Tongue (tissue), 1 donor: ENCODE measurements at regions not wholly inside any gene's neighbourhood (a gene's known extent, or its start where the extent isn't known, plus 50 kb on each side); places are given as distances from the start of the nearest gene placed in this dataset.
A peak's percentile ranks its signal among the peaks of the same experiment; 100 is the strongest.
"Not testable (repeated sequence)": the region's sequence is repeated elsewhere in the genome, so short reads cannot be mapped to it uniquely, and the experiment has no call there.

ENCODE experiments used
- DNase-seq: peaks from one replicate; pipeline ENCODE4 v3.0.0-alpha.2; 2015

DNA sequence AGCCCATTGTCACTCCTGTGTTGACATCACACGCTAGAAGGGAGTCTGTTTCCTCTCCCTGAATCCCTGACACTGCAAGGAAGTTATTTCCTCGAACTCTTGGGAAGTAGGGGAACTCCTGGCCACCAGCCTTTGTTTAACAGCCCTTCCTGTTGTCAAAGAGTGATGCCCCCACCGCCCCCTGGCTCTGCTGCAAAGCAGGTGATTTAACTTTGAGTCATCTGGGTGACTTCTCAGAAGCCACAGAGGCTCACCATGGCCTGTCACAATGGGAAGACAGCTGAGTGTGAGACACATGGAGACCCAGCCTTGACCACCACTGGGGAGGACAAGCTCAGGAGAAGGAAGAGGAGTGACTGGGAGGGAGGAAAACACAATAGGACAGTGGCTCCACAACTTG lies 182.8 kb downstream of the PSMG1 start:
- DNase-seq = no peak

- DNase-seq = no peak
These were observed 184.1 kb downstream of the PSMG1 start for GRCh38 chr21:38999161-38999560.

DNA sequence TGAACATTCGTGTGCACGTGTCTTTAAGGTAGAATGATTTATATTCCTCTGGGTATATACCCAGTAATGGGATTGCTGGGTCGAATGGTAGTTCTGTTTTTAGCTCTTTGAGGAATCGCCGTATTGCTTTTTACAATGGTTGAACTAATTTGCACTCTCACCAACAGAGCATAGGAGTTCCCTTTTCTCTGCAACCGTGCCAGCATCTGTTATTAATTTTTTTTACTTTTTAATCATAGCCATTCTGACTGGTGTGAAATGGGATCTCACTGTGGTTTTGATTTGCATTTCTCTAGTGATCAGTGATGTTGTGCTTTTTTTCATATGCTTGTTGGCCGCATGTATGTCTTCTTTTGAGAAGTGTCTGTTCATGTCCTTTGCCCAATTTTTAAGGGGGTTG lies 185.0 kb downstream of the PSMG1 start:
- not testable (repeated sequence) for DNase-seq

GRCh38 chr21:38997843-38998175 lies 185.4 kb downstream of the PSMG1 start:
- not testable (repeated sequence) for DNase-seq

DNA sequence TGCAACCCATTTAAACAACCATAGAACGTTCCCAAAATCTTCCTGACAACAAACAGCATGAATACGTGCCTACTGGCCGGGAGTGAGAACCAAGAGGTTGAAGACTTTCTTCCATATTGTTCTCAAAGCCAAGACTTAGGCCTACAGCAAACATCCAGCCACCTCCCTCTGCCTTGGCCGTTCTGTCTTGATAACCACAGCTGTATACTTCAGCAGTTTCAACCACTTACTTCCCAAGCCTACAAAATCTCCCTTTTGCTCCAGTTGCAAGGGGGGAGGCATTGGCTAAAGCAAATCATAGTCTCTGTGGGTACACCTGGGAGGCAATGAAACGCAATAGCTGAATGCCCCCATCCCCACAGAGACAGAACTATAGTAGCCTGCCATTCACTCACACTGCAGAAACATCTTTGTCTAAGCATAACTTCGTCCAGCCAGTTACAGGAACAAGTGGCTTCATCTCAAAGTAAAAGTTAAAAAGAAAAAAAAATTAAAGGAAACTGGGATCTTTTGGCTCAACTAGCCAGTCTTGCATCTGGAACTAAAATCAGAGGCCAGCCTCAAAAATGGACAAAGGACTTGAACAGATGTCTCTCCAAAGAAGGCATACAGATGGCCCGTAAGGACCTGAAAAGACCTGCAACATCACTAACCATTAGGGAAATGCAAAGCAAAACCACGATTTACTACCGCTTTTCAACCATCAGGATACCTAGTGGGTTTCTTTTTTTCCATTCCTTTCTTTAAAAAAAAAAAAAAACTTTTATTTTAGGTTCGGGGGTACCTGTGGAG lies 186.0 kb downstream of the PSMG1 start:
- DNase-seq = no peak

- no peak for DNase-seq
These were observed 186.9 kb downstream of the PSMG1 start for GRCh38 chr21:38996355-38996754.

DNA sequence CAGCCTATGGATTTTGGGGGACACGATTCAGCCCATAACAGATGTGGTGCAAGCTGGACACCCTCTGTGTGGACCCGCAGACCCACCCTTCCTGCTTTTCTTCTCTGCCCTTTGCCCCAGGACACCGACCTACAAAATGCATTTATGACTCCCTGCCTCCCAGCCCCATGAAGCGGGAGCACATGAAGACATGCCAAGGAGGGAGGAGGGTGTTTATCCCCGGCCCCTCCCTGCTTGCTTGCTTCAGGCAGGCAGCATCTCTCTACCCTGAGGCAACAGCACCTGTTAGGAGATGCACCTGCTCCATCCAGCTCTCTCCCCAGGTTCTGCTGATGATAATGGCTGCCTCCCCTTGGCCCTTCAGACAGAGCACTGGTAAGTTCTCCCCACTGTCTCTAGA lies 187.5 kb downstream of the PSMG1 start:
- no peak for DNase-seq

- no peak for DNase-seq
These were observed 188.1 kb downstream of the PSMG1 start for GRCh38 chr21:38995071-38995669.

DNA sequence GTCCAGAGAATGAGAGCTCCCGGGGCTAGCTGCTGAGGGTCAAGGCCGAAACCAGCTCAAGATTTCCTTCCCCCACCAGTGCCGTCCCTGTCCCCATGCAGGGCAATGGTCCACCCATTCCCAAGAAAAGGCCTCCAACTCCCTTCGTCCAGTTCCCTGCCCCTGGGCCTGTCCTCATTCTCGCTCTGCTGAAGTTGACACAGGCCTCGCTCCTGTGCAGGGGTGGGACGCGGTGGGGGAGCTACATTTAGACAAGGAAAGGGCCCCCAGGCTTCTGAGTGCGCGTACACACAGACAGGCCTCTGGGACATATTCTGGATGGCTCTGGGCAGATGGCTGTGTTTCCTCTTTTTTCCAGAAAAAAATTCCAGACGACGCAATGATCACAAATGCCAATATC lies 188.3 kb downstream of the ETS2 start:
- no peak for DNase-seq

GRCh38 chr21:38993561-38993960 lies 187.8 kb downstream of the ETS2 start:
- DNase-seq = peak; percentile 91

GRCh38 chr21:38992737-38993136 lies 187.0 kb downstream of the ETS2 start:
- no peak for DNase-seq

GRCh38 chr21:38990424-38990794 lies 184.7 kb downstream of the ETS2 start:
- no peak for DNase-seq

DNA sequence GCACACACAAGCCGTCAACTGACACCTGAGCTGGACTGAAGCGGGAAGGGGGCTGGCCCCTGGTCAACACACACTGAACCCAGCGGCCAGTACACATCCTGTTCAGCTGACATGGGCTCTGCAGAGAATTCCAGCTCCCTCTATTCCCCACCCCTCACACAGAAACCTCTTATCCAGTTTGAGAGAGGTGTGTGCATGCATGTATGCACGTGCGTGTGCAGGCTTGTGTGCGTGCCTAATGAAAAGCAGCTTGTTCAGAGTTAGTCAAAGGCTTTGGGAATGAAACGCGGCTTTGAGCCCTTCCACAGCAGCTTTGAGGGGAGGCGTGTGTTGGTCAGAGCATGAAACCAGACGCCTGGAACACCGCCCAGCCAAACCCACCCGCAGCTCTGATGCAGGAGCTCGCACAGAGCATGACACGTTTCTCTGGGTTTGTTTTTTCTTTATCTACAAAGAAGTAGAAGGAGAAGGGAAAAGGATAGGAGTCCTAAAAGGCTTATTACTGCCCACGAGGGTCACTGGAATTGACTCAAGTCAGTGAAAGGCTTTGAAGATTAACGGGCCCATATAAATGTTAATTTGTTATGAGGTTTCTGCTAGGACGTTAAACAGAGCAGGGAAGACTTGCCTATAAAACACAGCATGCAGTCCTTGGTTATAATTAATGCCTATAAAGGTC lies 184.2 kb downstream of the ETS2 start:
- peak; percentile 96 for DNase-seq

DNA sequence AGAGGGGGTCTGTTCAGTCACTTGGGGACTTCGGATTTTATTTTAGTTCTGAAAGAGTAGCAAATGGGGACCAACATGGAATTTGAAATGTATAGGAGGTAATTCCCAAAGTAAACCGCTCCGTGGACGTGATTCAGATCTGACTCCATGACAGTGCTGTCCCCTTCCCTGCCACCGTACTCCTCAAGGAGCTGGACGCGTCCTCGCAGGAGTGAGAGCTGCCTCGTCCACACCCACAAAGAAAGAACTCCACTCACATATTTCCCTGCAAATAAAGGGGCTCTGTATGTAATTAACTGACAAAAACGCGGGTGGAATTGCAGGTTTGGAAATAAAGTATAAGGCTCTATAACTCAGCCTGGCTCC lies 183.6 kb downstream of the ETS2 start:
- no peak for DNase-seq

DNA sequence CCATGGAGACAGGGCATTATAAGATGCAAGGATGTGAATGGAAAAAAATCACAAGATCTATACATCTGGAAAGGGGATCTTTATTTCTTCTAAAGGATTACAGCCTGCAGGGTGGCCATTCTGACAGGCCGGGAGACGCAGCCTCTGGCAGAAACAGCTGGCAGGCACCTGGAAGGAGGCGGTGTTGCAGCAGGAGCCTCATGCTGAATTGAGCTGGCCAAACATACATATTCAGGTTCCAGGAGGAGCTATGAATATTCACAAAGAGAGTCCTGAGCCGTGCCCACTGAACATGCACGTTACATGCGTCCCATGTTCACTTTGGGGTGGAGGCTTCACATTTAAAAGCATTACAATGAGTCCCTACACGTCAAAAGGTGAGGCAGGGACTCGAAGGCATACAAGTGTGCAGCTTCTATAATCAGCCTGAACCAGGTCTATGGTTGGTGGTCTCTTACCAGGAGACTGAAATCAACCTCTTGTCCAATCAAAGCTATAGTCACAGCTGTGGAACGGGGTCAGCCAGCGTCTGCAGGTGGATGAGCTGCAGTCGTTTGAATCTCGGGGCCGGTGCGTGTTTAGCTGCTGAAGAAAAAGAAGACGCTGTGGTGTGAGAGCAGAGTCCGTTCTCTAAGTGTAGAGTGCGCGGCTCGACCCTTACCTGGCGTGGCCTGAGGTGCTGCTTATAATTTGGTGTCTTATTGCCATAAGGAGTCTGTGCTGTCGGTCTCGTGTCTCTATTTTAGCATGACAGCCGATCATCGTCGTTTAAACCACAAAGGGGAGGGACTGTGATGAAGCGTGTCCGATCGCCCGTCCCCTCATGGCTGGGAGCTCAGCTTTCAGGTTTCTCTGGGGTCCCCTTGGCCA lies 183.0 kb downstream of the ETS2 start:
- peak; percentile 77 for DNase-seq

GRCh38 chr21:38987633-38988508 lies 182.1 kb downstream of the ETS2 start:
- peak; percentile 58 for DNase-seq

DNA sequence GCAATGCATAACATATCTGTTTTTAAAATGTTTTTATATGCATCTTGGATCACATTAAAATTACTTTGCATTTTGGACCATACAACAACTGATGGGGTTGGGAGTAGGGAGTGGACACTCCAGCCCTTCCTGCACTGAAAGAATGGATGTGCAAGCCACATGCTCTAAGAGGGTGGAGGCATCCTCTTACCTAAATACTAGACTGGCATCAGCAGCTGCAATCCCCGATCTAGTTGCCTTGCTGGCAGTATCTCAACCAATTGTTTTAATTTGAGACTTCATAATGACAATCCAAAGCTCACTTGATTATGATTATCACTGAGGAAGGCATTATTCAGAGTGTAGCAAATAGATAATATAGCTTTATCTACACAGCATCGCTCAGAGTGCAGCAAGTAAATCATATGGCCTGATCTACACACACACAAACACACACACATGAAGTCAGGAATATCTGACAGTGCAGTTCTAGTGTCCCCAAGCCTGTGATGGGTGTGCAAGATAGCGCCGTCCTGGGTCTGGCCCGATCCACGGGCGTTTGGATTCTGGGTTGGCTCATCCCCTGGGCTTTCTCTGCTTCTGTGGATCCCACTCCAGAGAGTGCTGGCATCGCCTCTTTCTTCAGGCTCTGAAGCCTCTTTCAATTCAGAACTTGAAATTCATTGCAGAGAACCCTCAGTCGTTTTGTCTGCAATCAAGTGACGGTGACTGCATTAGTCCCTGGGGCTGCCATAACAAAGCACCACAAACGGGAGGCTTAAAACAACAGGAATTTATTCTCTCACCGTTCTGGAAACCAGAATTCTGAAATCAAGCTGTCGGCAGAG lies 181.3 kb downstream of the ETS2 start:
- DNase-seq = peak; percentile 81

DNA sequence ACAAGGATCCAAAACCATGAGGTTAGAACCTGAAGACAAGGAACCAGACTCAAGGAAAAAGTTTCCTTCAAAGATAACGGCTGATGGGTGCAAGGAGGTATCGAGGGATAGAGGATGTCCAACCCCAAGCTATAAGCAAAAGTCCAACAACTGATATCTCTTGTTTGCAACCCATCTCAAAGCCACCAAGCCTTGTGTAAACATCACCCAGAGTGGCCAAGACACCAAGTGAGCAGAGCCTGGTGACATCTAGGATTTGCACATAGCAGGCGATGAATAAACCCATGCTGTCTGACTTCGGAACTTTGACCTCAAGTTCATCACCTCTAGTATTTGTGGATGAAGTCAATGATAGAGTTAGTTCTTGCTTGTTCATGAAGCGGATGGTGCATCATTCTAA lies 180.7 kb downstream of the ETS2 start:
- DNase-seq = no peak

GRCh38 chr21:38985568-38986378 lies 180.0 kb downstream of the ETS2 start:
- peak; percentile 96 for DNase-seq
